Mesothelial cell of epicardium (in vitro differentiated cells): ENCODE measurements at regions not wholly inside any gene's neighbourhood (a gene's known extent, or its start where the extent isn't known, plus 50 kb on each side); places are given as distances from the start of the nearest gene placed in this dataset.

Source experiments
- DNase-seq, 2 experiments: peaks; one replicate each; pipeline ENCODE4 v3.0.0; 2021; ENCODE audit warnings: low spot score in 2 of 2; ENCODE audit not compliant: unreplicated experiment in 2 of 2
- H3K27ac Mint-ChIP-seq: 2 replicates; pipeline ENCODE4 v1.8.0; 2021; ENCODE audit warnings: mixed read lengths
- H3K27me3 Mint-ChIP-seq: 2 replicates; pipeline ENCODE4 v1.8.0; 2021; ENCODE audit warnings: low read depth, mixed read lengths
- H3K36me3 Mint-ChIP-seq: 2 replicates; pipeline ENCODE4 v1.8.0; 2021; ENCODE audit warnings: mixed read lengths
- H3K4me1 Mint-ChIP-seq: 2 replicates; pipeline ENCODE4 v1.8.0; 2021; ENCODE audit warnings: mixed read lengths
- H3K4me3 Mint-ChIP-seq: 2 replicates; pipeline ENCODE4 v1.8.0; 2021; ENCODE audit warnings: mild to moderate bottlenecking, moderate library complexity, mixed read lengths
- H3K9me3 Mint-ChIP-seq: 2 replicates; pipeline ENCODE4 v1.8.0; 2021; ENCODE audit warnings: mixed read lengths
- TF ChIP-seq, protein P1 (sequence below): fragments of 200-600 bp; sonication (generic); IDR thresholded peaks from one replicate; pipeline ENCODE4 v1.5.0; 2021; ENCODE audit warnings: antibody characterized with exemption; ENCODE audit not compliant: unreplicated experiment

DNA sequence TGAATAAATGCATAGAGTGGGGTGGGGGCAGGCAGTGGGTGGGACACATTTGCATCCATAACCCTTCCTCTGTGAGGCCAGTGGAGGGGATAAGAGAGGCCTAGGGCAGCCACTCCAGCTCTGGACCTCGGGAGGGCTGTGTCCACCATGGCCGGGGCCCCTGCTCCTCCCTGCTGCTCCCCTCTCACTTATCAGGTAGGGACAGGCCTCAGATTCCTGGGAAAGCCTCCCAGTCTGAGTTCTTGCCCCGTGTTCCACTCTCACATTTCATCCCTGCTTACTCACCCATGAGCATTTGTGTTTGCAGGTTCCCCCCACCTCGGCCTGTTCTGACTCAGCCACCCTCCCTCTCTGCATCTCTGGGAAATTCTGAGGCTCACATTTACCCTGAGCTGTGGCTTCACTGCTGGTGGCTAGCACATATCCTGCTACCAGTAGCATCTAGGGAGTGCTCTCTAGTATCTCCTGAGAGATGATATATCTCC, 128.7 kb upstream of the TOP3B start:
- no peak overlapping the region for H3K27ac Mint-ChIP-seq
- H3K27me3 Mint-ChIP-seq, result peaks cover 21% of the 10 kb centered on the region
- TF ChIP-seq, protein P1, sequence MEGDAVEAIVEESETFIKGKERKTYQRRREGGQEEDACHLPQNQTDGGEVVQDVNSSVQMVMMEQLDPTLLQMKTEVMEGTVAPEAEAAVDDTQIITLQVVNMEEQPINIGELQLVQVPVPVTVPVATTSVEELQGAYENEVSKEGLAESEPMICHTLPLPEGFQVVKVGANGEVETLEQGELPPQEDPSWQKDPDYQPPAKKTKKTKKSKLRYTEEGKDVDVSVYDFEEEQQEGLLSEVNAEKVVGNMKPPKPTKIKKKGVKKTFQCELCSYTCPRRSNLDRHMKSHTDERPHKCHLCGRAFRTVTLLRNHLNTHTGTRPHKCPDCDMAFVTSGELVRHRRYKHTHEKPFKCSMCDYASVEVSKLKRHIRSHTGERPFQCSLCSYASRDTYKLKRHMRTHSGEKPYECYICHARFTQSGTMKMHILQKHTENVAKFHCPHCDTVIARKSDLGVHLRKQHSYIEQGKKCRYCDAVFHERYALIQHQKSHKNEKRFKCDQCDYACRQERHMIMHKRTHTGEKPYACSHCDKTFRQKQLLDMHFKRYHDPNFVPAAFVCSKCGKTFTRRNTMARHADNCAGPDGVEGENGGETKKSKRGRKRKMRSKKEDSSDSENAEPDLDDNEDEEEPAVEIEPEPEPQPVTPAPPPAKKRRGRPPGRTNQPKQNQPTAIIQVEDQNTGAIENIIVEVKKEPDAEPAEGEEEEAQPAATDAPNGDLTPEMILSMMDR, result no peak
- H3K36me3 Mint-ChIP-seq, result no peaks in the 10 kb centered on the region
- DNase-seq, result no peak
- no peak overlapping the region for H3K4me3 Mint-ChIP-seq
- H3K9me3 Mint-ChIP-seq, result no peaks in the 10 kb centered on the region
- no peaks in the 10 kb centered on the region for H3K4me1 Mint-ChIP-seq

DNA sequence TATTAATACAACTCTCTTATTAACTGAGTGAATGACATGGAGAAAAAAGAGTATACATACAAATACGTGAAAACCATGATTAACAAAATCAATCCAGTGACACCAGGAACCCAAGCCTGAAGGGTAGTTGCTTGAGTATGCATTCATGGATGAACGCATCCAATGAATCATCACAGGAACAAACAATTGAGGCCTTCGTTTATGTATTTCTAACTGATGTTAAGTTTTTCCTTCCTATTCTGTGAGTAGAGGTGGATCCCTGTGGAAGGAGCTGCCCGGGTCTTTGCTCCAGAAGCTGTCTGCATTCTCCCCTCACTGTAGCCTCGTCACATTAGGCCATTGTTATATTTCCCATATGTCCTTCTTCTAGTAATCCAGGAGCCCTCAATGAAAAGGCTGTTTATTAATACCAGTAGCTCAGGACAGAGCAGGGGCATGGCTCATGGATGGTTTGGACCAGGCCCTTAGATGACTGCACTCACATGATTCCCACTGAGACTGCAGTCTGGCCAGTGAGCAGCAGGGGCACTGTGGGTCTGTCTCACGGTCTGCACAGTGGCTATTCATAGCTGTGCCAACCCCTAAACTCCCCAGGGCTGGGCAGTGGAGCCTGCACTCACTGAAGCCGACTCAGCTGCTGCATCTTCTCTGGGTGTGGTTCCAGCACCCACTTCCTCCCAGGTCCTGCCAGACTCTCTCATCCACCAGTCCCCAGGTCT, 128.1 kb upstream of the TOP3B start:
- Mint-ChIP-seq H3K4me3 (no peak overlapping the region), H3K9me3 (no peaks in the 10 kb centered on the region), H3K27me3 (peaks cover 21% of the 10 kb centered on the region), H3K36me3 (no peaks in the 10 kb centered on the region), H3K4me1 (no peaks in the 10 kb centered on the region), H3K27ac (no peak overlapping the region)
- TF ChIP-seq, protein P1, result peak; percentile 27
- DNase-seq, result no peak

DNA sequence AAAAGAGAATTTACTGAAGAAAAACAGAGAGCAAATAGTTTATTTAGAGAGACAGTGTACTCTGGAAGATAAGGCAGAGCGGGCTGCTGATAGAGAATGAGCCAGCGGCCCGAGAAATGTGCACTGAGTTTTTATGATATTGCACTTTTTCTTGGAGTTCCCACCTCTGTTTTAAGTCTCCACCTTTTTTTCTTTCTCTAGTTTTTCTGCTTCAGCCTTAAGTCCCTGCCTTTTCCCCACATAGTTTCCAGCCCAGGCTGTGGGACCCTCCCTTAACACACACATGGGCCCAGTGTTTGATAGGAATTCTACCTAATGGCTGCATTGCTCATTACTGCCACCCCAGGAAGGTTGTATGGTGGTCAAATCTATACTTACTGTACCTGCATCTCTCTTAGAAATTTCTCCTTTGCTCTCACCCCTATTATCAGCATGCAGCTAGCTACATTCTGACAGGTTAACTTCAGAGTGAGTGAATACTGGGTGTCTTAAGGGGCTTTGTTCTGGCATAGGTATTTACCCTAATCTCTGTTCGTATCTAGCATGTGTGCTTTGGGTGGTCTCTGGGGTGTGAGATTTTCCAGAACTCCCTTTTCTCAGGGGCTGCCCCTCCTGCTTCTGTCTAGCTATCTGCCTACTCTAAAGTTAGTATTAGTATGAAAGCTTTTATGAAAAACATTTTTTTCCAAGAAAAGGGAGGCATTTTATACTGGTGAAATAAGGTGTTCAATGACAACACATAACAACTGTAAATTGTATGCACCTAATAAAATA, 127.3 kb upstream of the TOP3B start:
- no peak for DNase-seq
- no peak overlapping the region for H3K4me3 Mint-ChIP-seq
- peaks cover 29% of the 10 kb centered on the region for H3K27me3 Mint-ChIP-seq
- H3K9me3 Mint-ChIP-seq, result no peaks in the 10 kb centered on the region
- H3K4me1 Mint-ChIP-seq, result no peaks in the 10 kb centered on the region
- no peak overlapping the region for H3K27ac Mint-ChIP-seq
- TF ChIP-seq, protein P1, result no peak
- no peaks in the 10 kb centered on the region for H3K36me3 Mint-ChIP-seq

DNA sequence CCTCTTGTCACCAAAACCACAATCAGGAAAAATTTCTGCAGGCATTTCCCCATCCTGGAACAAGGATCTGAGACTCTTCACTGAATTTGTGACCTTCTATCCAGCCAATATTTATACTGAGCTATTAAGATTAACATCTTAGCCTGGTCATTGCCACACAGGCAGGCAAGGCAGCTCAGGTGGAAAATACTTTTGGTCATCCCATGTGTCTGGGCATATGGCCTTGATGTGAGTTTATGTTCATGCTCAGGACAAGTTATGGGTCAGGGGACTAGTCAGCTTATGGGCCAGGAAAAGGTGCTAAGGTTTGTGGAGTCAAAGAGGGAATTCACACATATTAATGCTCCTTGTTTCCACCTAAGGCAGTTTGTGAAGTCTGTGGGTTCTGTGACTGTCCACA, 124.3 kb upstream of the TOP3B start:
- no peaks in the 10 kb centered on the region for H3K36me3 Mint-ChIP-seq
- H3K27me3 Mint-ChIP-seq, result peaks cover 41% of the 10 kb centered on the region
- no peaks in the 10 kb centered on the region for H3K9me3 Mint-ChIP-seq
- no peaks in the 10 kb centered on the region for H3K4me1 Mint-ChIP-seq
- no peak overlapping the region for H3K4me3 Mint-ChIP-seq
- DNase-seq, result no peak
- TF ChIP-seq, protein P1, result no peak
- H3K27ac Mint-ChIP-seq, result no peak overlapping the region

- H3K4me1 Mint-ChIP-seq, result no peaks in the 10 kb centered on the region
- no peaks in the 10 kb centered on the region for H3K9me3 Mint-ChIP-seq
- H3K27ac Mint-ChIP-seq, result no peak overlapping the region
- no peak overlapping the region for H3K4me3 Mint-ChIP-seq
- H3K27me3 Mint-ChIP-seq, result peaks cover 43% of the 10 kb centered on the region
- no peaks in the 10 kb centered on the region for H3K36me3 Mint-ChIP-seq
- no peak for DNase-seq
- TF ChIP-seq, protein P1, result no peak
These were observed 122.8 kb upstream of the TOP3B start for GRCh38 chr22:22105364-22105763.
